Upper lobe of left lung (tissue), 6 donors: ENCODE measurements at regions not wholly inside any gene's neighbourhood (a gene's known extent, or its start where the extent isn't known, plus 50 kb on each side); places are given as distances from the start of the nearest gene placed in this dataset.

Source experiments
- ATAC-seq, 2 donors: fragments of 200-7000 bp; cut with Tn5 transposase; one replicate each; pipeline ENCODE4 v1.9.1; 2022; ENCODE audit warnings: mild to moderate bottlenecking in 2 of 2, moderate library complexity in 2 of 2; ENCODE audit not compliant: low FRiP score in 2 of 2
- DNase-seq, 2 donors: peaks; one replicate each; pipeline ENCODE4 v3.0.0-alpha.2; 2019 to 2020
- H3K27ac ChIP-seq, 4 donors: fragments of 200-600 bp; sonication (generic); one replicate each; pipeline ENCODE4 v1.5.1; 2016 to 2019
- H3K27me3 ChIP-seq, 4 donors: fragments of 200-600 bp; sonication (generic); one replicate each; pipeline ENCODE4 v1.5.1; 2017 to 2019
- H3K36me3 ChIP-seq, 4 donors: fragments of 200-600 bp; sonication (generic); one replicate each; pipeline ENCODE4 v1.5.1; 2016 to 2019
- H3K4me1 ChIP-seq, 4 donors: fragments of 200-600 bp; sonication (generic); one replicate each; pipeline ENCODE4 v1.5.1; 2018 to 2019
- H3K4me3 ChIP-seq, 4 donors: fragments of 200-600 bp; sonication (generic); one replicate each; pipeline ENCODE4 v1.5.1; 2017 to 2019; ENCODE audit warnings: mild to moderate bottlenecking in 2 of 4, moderate library complexity in 1 of 4
- H3K9me3 ChIP-seq, 4 donors: fragments of 200-600 bp; sonication (generic); one replicate each; pipeline ENCODE4 v1.5.1; 2018 to 2019
- EP300 ChIP-seq, 4 donors: sonication (generic); formaldehyde crosslinking; IDR thresholded peaks; one replicate each; pipeline ENCODE4 v1.5.1; 2017; ENCODE audit warnings: antibody characterized with exemption in 4 of 4, control low read depth in 2 of 4
- POLR2A ChIP-seq, 4 donors: fragments of 450-650 bp; IDR thresholded peaks; one replicate each; pipeline ENCODE4 v1.5.1; 2016 to 2017; ENCODE audit warnings: antibody characterized with exemption in 4 of 4, mild to moderate bottlenecking in 2 of 4
- POLR2AphosphoS5 ChIP-seq, 2 donors: sonication (generic); formaldehyde crosslinking; IDR thresholded peaks; one replicate each; pipeline ENCODE4 v1.5.1; 2017; ENCODE audit warnings: antibody characterized with exemption in 2 of 2
- WGBS, 2 donors: methylation state at CpG; one replicate each; pipeline ENCODE4 v1.1.5; 2017 to 2018; 5-methylcytosine and 5-hydroxymethylcytosine counted together
- TF ChIP-seq, protein P1 (sequence below), 6 experiments: fragments of 450-650 bp in 4 of 6; fragments of 200-600 bp in 2 of 6; sonication (generic) in 2 of 6; IDR thresholded peaks; one replicate each; pipeline ENCODE4 v1.5.1; 2016 to 2019; ENCODE audit warnings: antibody characterized with exemption in 6 of 6
- donor health status: DM: no; HTN: no; CAD: no; lungs with moderate emphysema.
- donor health status: DM: no; HTN: yes; CAD: no; lungs with severe emphysema.

DNA sequence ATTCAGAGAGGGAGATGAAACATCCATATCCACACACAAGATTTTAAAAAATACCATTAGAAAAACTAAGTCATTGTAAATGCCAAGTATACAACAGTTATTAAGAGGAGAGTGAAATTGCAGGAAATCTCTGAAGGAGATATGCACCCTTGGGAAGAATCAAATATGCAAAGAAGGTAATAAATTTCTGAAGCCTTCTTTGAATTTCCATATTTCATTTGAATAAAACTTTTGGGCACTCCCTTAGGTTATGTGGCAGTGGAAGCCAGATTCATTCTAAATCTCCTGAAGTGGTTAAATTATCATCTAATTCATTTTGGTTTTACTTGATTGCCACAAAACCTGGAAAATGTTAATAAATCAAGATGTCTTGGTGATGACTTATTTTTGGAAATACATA, 138.9 kb upstream of the CLEC14A start:
- ATAC-seq = no peak
- H3K27me3 ChIP-seq = no peaks in the 10 kb centered on the region
- DNase-seq = no peak
- no peak overlapping the region for H3K27ac ChIP-seq
- no peaks in the 10 kb centered on the region for H3K9me3 ChIP-seq
- no peaks in the 10 kb centered on the region for H3K36me3 ChIP-seq
- no peak overlapping the region for H3K4me3 ChIP-seq
- TF ChIP-seq POLR2A (IDR thresholded peaks at IDR 0.05) (no peak), EP300 (IDR thresholded peaks at IDR 0.05) (no peak), POLR2AphosphoS5 (IDR thresholded peaks at IDR 0.05) (no peak)
- TF ChIP-seq, protein P1, sequence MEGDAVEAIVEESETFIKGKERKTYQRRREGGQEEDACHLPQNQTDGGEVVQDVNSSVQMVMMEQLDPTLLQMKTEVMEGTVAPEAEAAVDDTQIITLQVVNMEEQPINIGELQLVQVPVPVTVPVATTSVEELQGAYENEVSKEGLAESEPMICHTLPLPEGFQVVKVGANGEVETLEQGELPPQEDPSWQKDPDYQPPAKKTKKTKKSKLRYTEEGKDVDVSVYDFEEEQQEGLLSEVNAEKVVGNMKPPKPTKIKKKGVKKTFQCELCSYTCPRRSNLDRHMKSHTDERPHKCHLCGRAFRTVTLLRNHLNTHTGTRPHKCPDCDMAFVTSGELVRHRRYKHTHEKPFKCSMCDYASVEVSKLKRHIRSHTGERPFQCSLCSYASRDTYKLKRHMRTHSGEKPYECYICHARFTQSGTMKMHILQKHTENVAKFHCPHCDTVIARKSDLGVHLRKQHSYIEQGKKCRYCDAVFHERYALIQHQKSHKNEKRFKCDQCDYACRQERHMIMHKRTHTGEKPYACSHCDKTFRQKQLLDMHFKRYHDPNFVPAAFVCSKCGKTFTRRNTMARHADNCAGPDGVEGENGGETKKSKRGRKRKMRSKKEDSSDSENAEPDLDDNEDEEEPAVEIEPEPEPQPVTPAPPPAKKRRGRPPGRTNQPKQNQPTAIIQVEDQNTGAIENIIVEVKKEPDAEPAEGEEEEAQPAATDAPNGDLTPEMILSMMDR (IDR thresholded peaks at IDR 0.05) = no peak
- no peaks in the 10 kb centered on the region for H3K4me1 ChIP-seq

DNA sequence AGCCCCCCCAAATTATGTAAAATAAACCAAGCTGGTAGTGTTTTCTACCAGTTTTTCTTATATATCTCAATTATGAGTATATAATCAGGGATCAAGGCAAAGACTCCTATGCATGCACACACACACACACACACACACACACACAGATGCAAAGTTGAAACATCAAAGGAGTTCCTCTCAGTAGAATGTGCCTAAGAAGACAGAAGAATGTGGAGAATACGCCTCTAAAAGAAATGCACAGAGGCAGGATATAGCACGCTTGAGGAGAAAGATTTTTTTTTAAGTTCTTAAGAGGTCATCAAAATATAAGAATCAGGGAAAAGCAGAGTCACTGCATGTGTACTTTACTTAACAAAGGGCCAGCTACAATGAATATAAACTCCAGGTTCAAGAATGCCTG, 138.2 kb upstream of the CLEC14A start:
- Histone ChIP-seq H3K36me3 (no peaks in the 10 kb centered on the region), H3K9me3 (no peaks in the 10 kb centered on the region), H3K4me1 (no peaks in the 10 kb centered on the region), H3K4me3 (no peak overlapping the region), H3K27ac (no peak overlapping the region), H3K27me3 (no peaks in the 10 kb centered on the region)
- 65 to 78% methylated on average over 2 of the region's 2 CpGs for WGBS, 2 donors
- TF ChIP-seq, protein P1 (IDR thresholded peaks at IDR 0.05) = no peak
- no peak for TF ChIP-seq POLR2A (IDR thresholded peaks at IDR 0.05)
- TF ChIP-seq POLR2AphosphoS5 (IDR thresholded peaks at IDR 0.05) = no peak
- TF ChIP-seq EP300 (IDR thresholded peaks at IDR 0.05) = no peak
- DNase-seq = no peak
- no peak for ATAC-seq

DNA sequence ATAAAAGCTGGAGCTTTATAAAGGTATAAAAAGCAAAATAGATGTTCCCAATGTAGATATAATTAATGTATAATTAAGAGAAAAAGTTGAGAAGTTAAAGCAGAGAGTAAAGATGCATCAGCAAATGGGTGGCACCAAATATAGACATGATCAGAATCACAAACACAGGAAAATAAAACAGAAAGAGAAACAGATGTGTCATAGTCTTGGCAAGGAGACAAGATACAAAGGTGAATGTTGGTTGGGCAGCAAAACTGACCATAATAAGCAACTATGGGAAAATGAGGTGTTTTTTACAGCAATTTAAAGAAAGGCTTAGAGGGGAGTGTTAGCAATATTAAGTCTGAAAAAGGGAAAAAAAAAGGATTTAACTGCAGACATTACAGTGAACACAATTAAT, 135.4 kb upstream of the CLEC14A start:
- no peak for ATAC-seq
- Histone ChIP-seq H3K36me3 (no peaks in the 10 kb centered on the region), H3K9me3 (no peaks in the 10 kb centered on the region), H3K27me3 (no peaks in the 10 kb centered on the region), H3K4me1 (no peaks in the 10 kb centered on the region), H3K27ac (peak overlapping the region in 1 of 4 donors; percentile 54), H3K4me3 (no peak overlapping the region)
- TF ChIP-seq POLR2AphosphoS5 (IDR thresholded peaks at IDR 0.05) (no peak), EP300 (IDR thresholded peaks at IDR 0.05) (no peak), POLR2A (IDR thresholded peaks at IDR 0.05) (no peak)
- TF ChIP-seq, protein P1 (IDR thresholded peaks at IDR 0.05) = no peak
- no peak for DNase-seq

DNA sequence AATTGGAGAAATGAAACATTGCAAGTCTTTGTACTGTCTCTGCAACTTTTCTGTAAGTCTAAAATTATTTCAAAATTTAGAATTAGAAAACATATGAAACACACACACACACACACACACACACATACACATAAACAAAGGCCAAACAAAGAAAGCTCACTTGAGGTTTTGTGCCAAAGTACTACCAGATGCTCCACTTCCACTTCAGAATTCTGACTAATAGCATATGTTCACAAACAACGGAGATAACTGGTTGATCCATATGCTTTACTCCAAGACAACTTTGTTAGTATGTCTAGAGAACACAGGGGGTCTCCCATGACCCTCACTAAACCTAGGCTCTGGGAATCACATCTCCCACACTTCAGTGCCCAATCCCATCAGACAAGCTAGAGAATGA, 133.8 kb upstream of the CLEC14A start:
- ATAC-seq (no peak), DNase-seq (no peak)
- Histone ChIP-seq H3K27me3 (no peaks in the 10 kb centered on the region), H3K36me3 (no peaks in the 10 kb centered on the region), H3K4me1 (no peaks in the 10 kb centered on the region), H3K27ac (no peak overlapping the region), H3K9me3 (no peaks in the 10 kb centered on the region), H3K4me3 (no peak overlapping the region)
- 69 to 73% methylated on average over 1 of the region's 1 CpG for WGBS, 2 donors
- no peak for TF ChIP-seq EP300 (IDR thresholded peaks at IDR 0.05)
- TF ChIP-seq, protein P1 (IDR thresholded peaks at IDR 0.05) = no peak
- TF ChIP-seq POLR2AphosphoS5 (IDR thresholded peaks at IDR 0.05) = no peak
- no peak for TF ChIP-seq POLR2A (IDR thresholded peaks at IDR 0.05)

DNA sequence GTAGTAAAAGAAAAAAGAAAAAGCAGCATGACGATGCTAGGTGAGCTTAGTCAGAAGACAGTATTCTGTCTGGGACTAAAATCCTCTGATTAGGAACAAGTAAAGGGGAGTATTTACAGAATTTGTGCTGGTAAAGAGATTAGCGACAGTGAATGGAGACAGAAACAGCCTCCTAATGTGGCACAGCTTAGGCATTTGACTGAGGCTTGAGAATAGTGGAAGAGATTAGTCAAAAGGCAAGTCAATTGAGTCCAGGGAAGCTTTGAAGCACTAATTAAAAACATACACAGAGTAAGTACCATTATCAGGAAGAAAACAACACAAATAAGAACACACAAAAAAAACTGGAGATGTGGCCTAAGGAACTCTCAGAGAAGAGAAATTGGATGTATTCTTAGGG, 131.9 kb upstream of the CLEC14A start:
- H3K4me1 ChIP-seq = no peaks in the 10 kb centered on the region
- H3K4me3 ChIP-seq = no peak overlapping the region
- H3K9me3 ChIP-seq = no peaks in the 10 kb centered on the region
- no peak overlapping the region for H3K27ac ChIP-seq
- no peaks in the 10 kb centered on the region for H3K36me3 ChIP-seq
- ATAC-seq = no peak
- WGBS, 2 donors = 81 to 97% methylated on average over 2 of the region's 2 CpGs
- DNase-seq = no peak
- H3K27me3 ChIP-seq = no peaks in the 10 kb centered on the region
- TF ChIP-seq EP300 (IDR thresholded peaks at IDR 0.05) (no peak), POLR2A (IDR thresholded peaks at IDR 0.05) (no peak), POLR2AphosphoS5 (IDR thresholded peaks at IDR 0.05) (no peak)
- TF ChIP-seq, protein P1 (IDR thresholded peaks at IDR 0.05) = no peak
